ENCODE measurements at regions not wholly inside any gene's neighbourhood (a gene's known extent, or its start where the extent isn't known, plus 50 kb on each side); places are given as distances from the start of the nearest gene placed in this dataset.
A peak's percentile ranks its signal among the peaks of the same experiment; 100 is the strongest.

- H3K4me3 ChIP-seq (ENCODE audit: low read length): peak overlapping the region; percentile 80
- intact Hi-C loops (cut with DNase I): no loop called here
- ATAC-seq (peak; percentile 86 to 87), DNase-seq (no peak)
- 3% methylated on average over 64 of the region's 64 CpGs for WGBS
- H3K27me3 ChIP-seq (ENCODE audit: control insufficient read depth, insufficient read depth): no peaks in the 10 kb centered on the region
- H3K9me3 ChIP-seq (ENCODE audit: control insufficient read depth, low read length): no peaks in the 10 kb centered on the region
- no peak overlapping the region for H3K27ac ChIP-seq (ENCODE audit: low read length)
- H3K4me1 ChIP-seq (ENCODE audit: control insufficient read depth, insufficient read depth, low read length): no peaks in the 10 kb centered on the region
Observed at GRCh38 chr12:94873734-94874517, 129.6 kb downstream of the NDUFA12 start.

- peak; percentile 27 to 68 (median 66) for DNase-seq
- intact Hi-C loops (cut with DNase I): no loop called here
- no peaks in the 10 kb centered on the region for H3K27me3 ChIP-seq (ENCODE audit: control insufficient read depth, insufficient read depth)
- peak; percentile 31 to 42 for ATAC-seq
- H3K27ac ChIP-seq (ENCODE audit: low read length): no peak overlapping the region
- peak overlapping the region; percentile 80 for H3K4me3 ChIP-seq (ENCODE audit: low read length)
- H3K4me1 ChIP-seq (ENCODE audit: control insufficient read depth, insufficient read depth, low read length): no peaks in the 10 kb centered on the region
- 2% methylated on average over 80 of the region's 80 CpGs for WGBS
- no peaks in the 10 kb centered on the region for H3K9me3 ChIP-seq (ENCODE audit: control insufficient read depth, low read length)
Observed at GRCh38 chr12:94872971-94873733, 130.3 kb downstream of the NDUFA12 start.

- no peaks in the 10 kb centered on the region for H3K4me1 ChIP-seq (ENCODE audit: control insufficient read depth, insufficient read depth, low read length)
- no peak overlapping the region for H3K27ac ChIP-seq (ENCODE audit: low read length)
- DNase-seq (no peak), ATAC-seq (no peak)
- WGBS: 32% methylated on average over 8 of the region's 8 CpGs
- peak overlapping the region; percentile 80 for H3K4me3 ChIP-seq (ENCODE audit: low read length)
- H3K9me3 ChIP-seq (ENCODE audit: control insufficient read depth, low read length): no peaks in the 10 kb centered on the region
- intact Hi-C loops (cut with DNase I): no loop called here
- H3K27me3 ChIP-seq (ENCODE audit: control insufficient read depth, insufficient read depth): no peaks in the 10 kb centered on the region
Observed at GRCh38 chr12:94872671-94872970, 130.9 kb downstream of the NDUFA12 start.

GRCh38 chr12:94872007-94872653 is 131.4 kb downstream of the NDUFA12 start:
- H3K4me3 ChIP-seq (ENCODE audit: low read length): no peak overlapping the region
- H3K27ac ChIP-seq (ENCODE audit: low read length): no peak overlapping the region
- DNase-seq: no peak
- ATAC-seq: no peak
- H3K9me3 ChIP-seq (ENCODE audit: control insufficient read depth, low read length): no peaks in the 10 kb centered on the region
- H3K27me3 ChIP-seq (ENCODE audit: control insufficient read depth, insufficient read depth): no peaks in the 10 kb centered on the region
- 77% methylated on average over 11 of the region's 11 CpGs for WGBS
- H3K4me1 ChIP-seq (ENCODE audit: control insufficient read depth, insufficient read depth, low read length): no peaks in the 10 kb centered on the region
- intact Hi-C loops (cut with DNase I): no loop called here

GRCh38 chr12:94870511-94870910 is 133.0 kb downstream of the NDUFA12 start:
- no peak for DNase-seq
- H3K9me3 ChIP-seq (ENCODE audit: control insufficient read depth, low read length): no peaks in the 10 kb centered on the region
- no peak for ATAC-seq
- H3K27ac ChIP-seq (ENCODE audit: low read length): no peak overlapping the region
- no peaks in the 10 kb centered on the region for H3K27me3 ChIP-seq (ENCODE audit: control insufficient read depth, insufficient read depth)
- intact Hi-C loops (cut with DNase I): no loop called here
- 74% methylated on average over 5 of the region's 5 CpGs for WGBS
- H3K4me1 ChIP-seq (ENCODE audit: control insufficient read depth, insufficient read depth, low read length): no peaks in the 10 kb centered on the region
- no peak overlapping the region for H3K4me3 ChIP-seq (ENCODE audit: low read length)

- DNase-seq (no peak), ATAC-seq (no peak)
- 98% methylated on average over 2 of the region's 2 CpGs for WGBS
Observed at GRCh38 chr12:94868161-94868560, 135.3 kb downstream of the NDUFA12 start.

GRCh38 chr12:94867066-94867855 is 136.2 kb downstream of the NDUFA12 start:
- Histone ChIP-seq H3K9me3 (ENCODE audit: control insufficient read depth, low read length) (no peaks in the 10 kb centered on the region), H3K4me3 (ENCODE audit: low read length) (no peak overlapping the region), H3K27me3 (ENCODE audit: control insufficient read depth, insufficient read depth) (no peaks in the 10 kb centered on the region), H3K4me1 (ENCODE audit: control insufficient read depth, insufficient read depth, low read length) (no peaks in the 10 kb centered on the region), H3K27ac (ENCODE audit: low read length) (no peak overlapping the region)
- ATAC-seq: no peak
- no peak for DNase-seq
- intact Hi-C loops (cut with DNase I): no loop called here
- WGBS: 75% methylated on average over 5 of the region's 5 CpGs

More at GRCh38 chr12:94868161-94868560, 135.3 kb downstream of the NDUFA12 start:
- no peaks in the 10 kb centered on the region for H3K9me3 ChIP-seq (ENCODE audit: control insufficient read depth, low read length)
- no peak overlapping the region for H3K4me3 ChIP-seq (ENCODE audit: low read length)
- H3K27me3 ChIP-seq (ENCODE audit: control insufficient read depth, insufficient read depth): no peaks in the 10 kb centered on the region
- no peaks in the 10 kb centered on the region for H3K4me1 ChIP-seq (ENCODE audit: control insufficient read depth, insufficient read depth, low read length)
- intact Hi-C loops (cut with DNase I): no loop called here
- no peak overlapping the region for H3K27ac ChIP-seq (ENCODE audit: low read length)

GRCh38 chr12:94864987-94865386 is 138.5 kb downstream of the NDUFA12 start:
- WGBS: 98% methylated on average over 1 of the region's 1 CpG
- Histone ChIP-seq H3K27ac (ENCODE audit: low read length) (no peak overlapping the region), H3K27me3 (ENCODE audit: control insufficient read depth, insufficient read depth) (no peaks in the 10 kb centered on the region), H3K4me3 (ENCODE audit: low read length) (no peak overlapping the region), H3K9me3 (ENCODE audit: control insufficient read depth, low read length) (no peaks in the 10 kb centered on the region), H3K4me1 (ENCODE audit: control insufficient read depth, insufficient read depth, low read length) (no peaks in the 10 kb centered on the region)
- no peak for DNase-seq
- intact Hi-C loops (cut with DNase I): no loop called here
- ATAC-seq: no peak

- ATAC-seq (no peak), DNase-seq (no peak)
- intact Hi-C loops (cut with DNase I): no loop called here
- Histone ChIP-seq H3K9me3 (ENCODE audit: control insufficient read depth, low read length) (no peaks in the 10 kb centered on the region), H3K4me1 (ENCODE audit: control insufficient read depth, insufficient read depth, low read length) (no peaks in the 10 kb centered on the region), H3K4me3 (ENCODE audit: low read length) (no peak overlapping the region), H3K27ac (ENCODE audit: low read length) (no peak overlapping the region), H3K27me3 (ENCODE audit: control insufficient read depth, insufficient read depth) (no peaks in the 10 kb centered on the region)
- 68% methylated on average over 8 of the region's 8 CpGs for WGBS
Observed at GRCh38 chr12:94863321-94864035, 140.0 kb downstream of the NDUFA12 start.

- Histone ChIP-seq H3K27ac (ENCODE audit: low read length) (no peak overlapping the region), H3K4me1 (ENCODE audit: control insufficient read depth, insufficient read depth, low read length) (no peaks in the 10 kb centered on the region), H3K9me3 (ENCODE audit: control insufficient read depth, low read length) (no peaks in the 10 kb centered on the region), H3K27me3 (ENCODE audit: control insufficient read depth, insufficient read depth) (no peaks in the 10 kb centered on the region), H3K4me3 (ENCODE audit: low read length) (no peak overlapping the region)
- 92% methylated on average over 3 of the region's 3 CpGs for WGBS
- no peak for DNase-seq
- no peak for ATAC-seq
- intact Hi-C loops (cut with DNase I): no loop called here
Observed at GRCh38 chr12:94862421-94862820, 141.1 kb downstream of the NDUFA12 start.
